ENCODE measurements at regions not wholly inside any gene's neighbourhood (a gene's known extent, or its start where the extent isn't known, plus 50 kb on each side); places are given as distances from the start of the nearest gene placed in this dataset.

DNA sequence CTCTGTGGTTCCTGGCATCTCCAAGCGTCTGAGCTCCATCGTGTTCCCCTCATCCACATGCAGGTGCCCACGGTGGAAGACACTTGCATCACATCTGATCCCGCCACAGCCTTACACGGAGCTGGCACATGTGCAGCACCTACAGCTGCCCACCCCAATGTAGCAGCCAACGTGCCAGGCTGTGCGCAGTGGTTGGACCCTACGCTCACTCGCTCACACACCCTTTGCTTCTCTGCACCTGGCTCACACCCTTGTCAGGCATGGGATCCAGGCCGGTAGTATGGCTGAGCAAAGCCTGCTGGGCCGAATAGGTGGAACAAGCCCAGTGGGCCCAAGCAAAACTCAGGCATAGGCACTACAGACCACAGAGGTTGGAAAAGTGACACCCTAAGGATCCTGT is 567.2 kb downstream of the FSCB start:
- Histone ChIP-seq H3K4me2 (ENCODE audit: low read length) (no peak overlapping the region), H3K27me3 (ENCODE audit: control insufficient read depth, low read length) (no peaks in the 10 kb centered on the region), H3K36me3 (ENCODE audit: control insufficient read depth, low read length) (no peaks in the 10 kb centered on the region), H3K79me2 (ENCODE audit: control insufficient read depth, low read length) (no peaks in the 10 kb centered on the region), H3K9me2 (replicated peaks; ENCODE audit: control insufficient read depth, low read length) (no peaks in the 10 kb centered on the region), H3K4me3 (ENCODE audit: low read length) (no peak overlapping the region), H3K27ac (ENCODE audit: low read depth, low read length) (no peak overlapping the region), H3K4me1 (ENCODE audit: control insufficient read depth, low read length) (no peaks in the 10 kb centered on the region), H4K20me1 (ENCODE audit: control insufficient read depth, insufficient read depth, low read depth, low read length) (no peaks in the 10 kb centered on the region), H3K9me3 (ENCODE audit: control insufficient read depth, insufficient read depth, low read length) (peaks cover 3% of the 10 kb centered on the region; the same call in 1 of the 2 replicates), H3F3A (ENCODE audit: control insufficient read depth, insufficient read depth) (no peaks in the 10 kb centered on the region)
- no peak for TF ChIP-seq CTCF (IDR thresholded peaks at IDR 0.05; ENCODE audit: low read depth, low read length, poor library complexity, severe bottlenecking)
- no peak for TF ChIP-seq EZH2phosphoT487 (IDR thresholded peaks at IDR 0.05; ENCODE audit: borderline replicate concordance, low read length)

- Histone ChIP-seq H3K4me3 (ENCODE audit: low read length) (no peak overlapping the region), H3K27me3 (ENCODE audit: control insufficient read depth, low read length) (no peaks in the 10 kb centered on the region), H3K9me3 (ENCODE audit: control insufficient read depth, insufficient read depth, low read length) (peaks cover 3% of the 10 kb centered on the region; the same call in 1 of the 2 replicates), H3K9me2 (replicated peaks; ENCODE audit: control insufficient read depth, low read length) (no peaks in the 10 kb centered on the region), H3K36me3 (ENCODE audit: control insufficient read depth, low read length) (no peaks in the 10 kb centered on the region), H3K4me2 (ENCODE audit: low read length) (no peak overlapping the region), H3K27ac (ENCODE audit: low read depth, low read length) (no peak overlapping the region), H3K4me1 (ENCODE audit: control insufficient read depth, low read length) (no peaks in the 10 kb centered on the region), H3K79me2 (ENCODE audit: control insufficient read depth, low read length) (no peaks in the 10 kb centered on the region), H3F3A (ENCODE audit: control insufficient read depth, insufficient read depth) (no peaks in the 10 kb centered on the region), H4K20me1 (ENCODE audit: control insufficient read depth, insufficient read depth, low read depth, low read length) (no peaks in the 10 kb centered on the region)
- no peak for TF ChIP-seq EZH2phosphoT487 (IDR thresholded peaks at IDR 0.05; ENCODE audit: borderline replicate concordance, low read length)
- TF ChIP-seq CTCF (IDR thresholded peaks at IDR 0.05; ENCODE audit: low read depth, low read length, poor library complexity, severe bottlenecking): no peak
Observed at GRCh38 chr14:43938588-43939281, 568.3 kb downstream of the FSCB start.

DNA sequence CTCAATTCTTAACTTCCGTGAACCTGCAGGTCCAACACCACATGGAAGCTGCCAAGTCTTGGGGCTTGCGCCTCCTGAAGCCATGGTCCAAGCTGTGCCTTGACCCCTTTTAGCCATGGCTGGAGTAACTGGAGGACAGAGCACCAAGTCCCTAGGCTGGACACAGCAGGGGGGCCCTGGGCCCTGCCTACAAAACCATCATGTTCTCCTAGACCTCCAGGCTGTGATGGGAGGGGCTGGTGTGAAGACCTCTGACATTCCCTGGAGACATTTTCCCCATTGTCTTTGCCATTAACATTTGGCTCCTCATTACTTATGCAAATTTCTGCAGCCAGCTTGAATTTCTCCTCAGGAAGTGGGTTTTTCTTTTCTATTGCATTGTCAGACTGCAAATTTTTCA is 570.1 kb downstream of the FSCB start:
- H3K9me2 ChIP-seq (replicated peaks; ENCODE audit: control insufficient read depth, low read length): no peaks in the 10 kb centered on the region
- TF ChIP-seq CTCF (IDR thresholded peaks at IDR 0.05; ENCODE audit: low read depth, low read length, poor library complexity, severe bottlenecking): no peak
- TF ChIP-seq EZH2phosphoT487 (IDR thresholded peaks at IDR 0.05; ENCODE audit: borderline replicate concordance, low read length): no peak
- H4K20me1 ChIP-seq (ENCODE audit: control insufficient read depth, insufficient read depth, low read depth, low read length): no peaks in the 10 kb centered on the region
- no peak overlapping the region for H3K27ac ChIP-seq (ENCODE audit: low read depth, low read length)
- no peaks in the 10 kb centered on the region for H3F3A ChIP-seq (ENCODE audit: control insufficient read depth, insufficient read depth)
- peaks cover 3% of the 10 kb centered on the region; the same call in 1 of the 2 replicates for H3K9me3 ChIP-seq (ENCODE audit: control insufficient read depth, insufficient read depth, low read length)
- H3K27me3 ChIP-seq (ENCODE audit: control insufficient read depth, low read length): no peaks in the 10 kb centered on the region
- no peaks in the 10 kb centered on the region for H3K36me3 ChIP-seq (ENCODE audit: control insufficient read depth, low read length)
- no peaks in the 10 kb centered on the region for H3K4me1 ChIP-seq (ENCODE audit: control insufficient read depth, low read length)
- no peaks in the 10 kb centered on the region for H3K79me2 ChIP-seq (ENCODE audit: control insufficient read depth, low read length)
- H3K4me3 ChIP-seq (ENCODE audit: low read length): no peak overlapping the region
- H3K4me2 ChIP-seq (ENCODE audit: low read length): no peak overlapping the region
